ENCODE measurements at regions not wholly inside any gene's neighbourhood (a gene's known extent, or its start where the extent isn't known, plus 50 kb on each side); places are given as distances from the start of the nearest gene placed in this dataset.

DNA sequence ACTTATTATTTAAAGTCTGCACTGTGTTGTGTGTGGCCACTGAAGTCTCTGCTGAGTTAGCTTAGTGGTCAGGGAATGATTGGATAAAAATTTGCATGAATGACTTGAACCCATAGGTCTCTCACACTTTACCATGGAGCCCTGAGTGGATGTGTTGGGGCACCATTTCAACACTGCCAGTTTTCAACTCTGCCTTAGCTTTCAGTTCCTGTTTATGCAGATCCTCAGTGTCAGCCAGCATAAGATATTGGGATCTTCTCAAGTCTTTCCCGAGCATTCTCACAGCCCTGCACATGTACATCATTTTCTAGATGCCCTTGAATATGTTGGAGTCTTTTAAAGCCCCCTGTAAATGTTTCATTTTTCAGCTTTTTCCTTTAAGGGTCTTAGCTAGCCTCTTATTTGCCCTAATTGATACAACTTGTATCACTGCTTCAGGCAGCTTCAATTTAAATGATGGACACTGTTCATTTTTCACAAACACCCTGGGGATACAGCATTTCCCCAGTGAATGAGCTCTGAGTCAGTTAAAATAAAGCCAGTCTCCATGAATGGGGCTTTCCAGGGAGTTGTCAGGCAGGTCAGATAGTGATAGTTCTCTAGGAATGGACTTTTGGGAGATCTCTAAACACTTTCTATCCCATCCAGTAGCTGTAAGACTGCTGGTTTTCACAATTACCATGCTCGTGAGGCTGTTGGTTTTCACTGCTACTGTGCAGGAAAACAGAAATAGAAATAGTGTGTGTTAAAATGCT, 211.9 kb upstream of the PAPPA start:
- TF ChIP-seq, protein P1, sequence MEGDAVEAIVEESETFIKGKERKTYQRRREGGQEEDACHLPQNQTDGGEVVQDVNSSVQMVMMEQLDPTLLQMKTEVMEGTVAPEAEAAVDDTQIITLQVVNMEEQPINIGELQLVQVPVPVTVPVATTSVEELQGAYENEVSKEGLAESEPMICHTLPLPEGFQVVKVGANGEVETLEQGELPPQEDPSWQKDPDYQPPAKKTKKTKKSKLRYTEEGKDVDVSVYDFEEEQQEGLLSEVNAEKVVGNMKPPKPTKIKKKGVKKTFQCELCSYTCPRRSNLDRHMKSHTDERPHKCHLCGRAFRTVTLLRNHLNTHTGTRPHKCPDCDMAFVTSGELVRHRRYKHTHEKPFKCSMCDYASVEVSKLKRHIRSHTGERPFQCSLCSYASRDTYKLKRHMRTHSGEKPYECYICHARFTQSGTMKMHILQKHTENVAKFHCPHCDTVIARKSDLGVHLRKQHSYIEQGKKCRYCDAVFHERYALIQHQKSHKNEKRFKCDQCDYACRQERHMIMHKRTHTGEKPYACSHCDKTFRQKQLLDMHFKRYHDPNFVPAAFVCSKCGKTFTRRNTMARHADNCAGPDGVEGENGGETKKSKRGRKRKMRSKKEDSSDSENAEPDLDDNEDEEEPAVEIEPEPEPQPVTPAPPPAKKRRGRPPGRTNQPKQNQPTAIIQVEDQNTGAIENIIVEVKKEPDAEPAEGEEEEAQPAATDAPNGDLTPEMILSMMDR (IDR thresholded peaks at IDR 0.05; ENCODE audit: low read depth, low read length), result no peak

GRCh38 chr9:115943431-115944165, 210.0 kb upstream of the PAPPA start:
- no peak for DNase-seq (ENCODE audit: extremely low read depth, low read depth)
- TF ChIP-seq, protein P1 (IDR thresholded peaks at IDR 0.05; ENCODE audit: low read depth, low read length), result no peak

More for the DNA sequence above, 211.9 kb upstream of the PAPPA start:
- DNase-seq (ENCODE audit: extremely low read depth, low read depth), result no peak

DNA sequence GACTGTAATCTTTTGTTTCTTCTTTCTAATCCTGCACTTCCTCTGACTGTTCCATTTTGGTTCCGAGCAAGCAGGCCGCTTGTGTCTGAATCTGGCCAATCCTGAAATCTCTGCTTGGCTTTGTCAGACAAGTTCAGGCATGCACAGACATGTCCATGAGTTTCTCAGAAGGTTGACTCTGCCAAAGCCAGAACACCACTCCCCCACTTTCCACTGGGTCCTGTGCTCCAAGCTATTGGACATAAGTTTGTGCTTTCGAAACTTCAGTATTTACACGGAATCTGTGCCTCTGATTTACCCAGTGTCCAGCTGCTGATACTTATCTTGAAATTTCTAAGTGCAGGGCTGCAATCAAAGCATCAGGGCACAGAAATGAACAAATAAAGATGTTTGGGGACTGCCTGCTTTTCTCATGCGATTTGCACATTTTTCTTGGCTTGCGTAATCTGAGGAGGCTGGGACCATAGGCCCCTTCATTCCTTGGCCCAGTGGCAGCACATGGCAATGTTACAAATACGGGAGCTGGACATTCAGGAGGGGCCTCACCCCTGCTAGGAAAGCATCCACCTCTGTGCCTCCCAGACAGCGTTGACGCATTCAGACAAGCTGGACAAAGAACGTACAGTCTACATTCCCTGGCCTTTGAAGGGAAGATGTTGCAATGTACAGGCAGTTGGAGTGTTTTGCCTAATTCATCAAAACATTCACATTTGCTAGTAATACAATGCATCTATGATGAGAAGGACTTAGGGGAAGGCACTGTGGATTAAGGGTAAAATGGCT, 209.2 kb upstream of the PAPPA start:
- TF ChIP-seq, protein P1 (IDR thresholded peaks at IDR 0.05; ENCODE audit: low read depth, low read length), result no peak
- peak; percentile 100 for DNase-seq (ENCODE audit: extremely low read depth, low read depth)

- DNase-seq (ENCODE audit: extremely low read depth, low read depth), result no peak
- TF ChIP-seq, protein P1 (IDR thresholded peaks at IDR 0.05; ENCODE audit: low read depth, low read length), result no peak
These were observed 208.6 kb upstream of the PAPPA start for GRCh38 chr9:115945009-115945431.

- DNase-seq (ENCODE audit: extremely low read depth, low read depth), result no peak
These were observed 207.1 kb upstream of the PAPPA start for GRCh38 chr9:115946530-115946929.

DNA sequence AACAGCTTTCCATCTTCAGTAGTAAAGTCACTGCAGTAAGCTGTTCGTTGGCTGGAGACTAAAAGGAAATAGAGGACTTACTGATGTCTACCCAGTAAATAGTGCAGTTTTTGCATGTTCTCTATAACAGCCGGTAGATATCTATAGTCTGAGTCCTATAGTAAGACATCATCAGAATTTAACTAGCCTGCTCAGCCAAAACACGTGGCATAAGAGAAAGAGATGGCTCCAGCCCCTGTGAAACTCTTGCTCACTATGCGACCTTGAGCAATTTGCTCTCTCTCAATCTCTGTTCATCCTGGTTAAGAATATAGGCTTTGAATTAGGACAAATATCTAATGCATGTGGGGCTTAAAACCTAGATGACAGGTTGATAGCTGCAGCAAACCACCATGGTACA, 201.6 kb upstream of the PAPPA start:
- no peak for DNase-seq (ENCODE audit: extremely low read depth, low read depth)
- TF ChIP-seq, protein P1 (IDR thresholded peaks at IDR 0.05; ENCODE audit: low read depth, low read length), result no peak

More at GRCh38 chr9:115946530-115946929, 207.1 kb upstream of the PAPPA start:
- TF ChIP-seq, protein P1 (IDR thresholded peaks at IDR 0.05; ENCODE audit: low read depth, low read length), result no peak

Data from AG09319 (cell line).